HEK293T (cell line): ENCODE measurements at regions not wholly inside any gene's neighbourhood (a gene's known extent, or its start where the extent isn't known, plus 50 kb on each side); places are given as distances from the start of the nearest gene placed in this dataset.

Experiments used
- CTCF ChIA-PET: fragments of 350-600 bp; formaldehyde crosslinking; extraction: SDS; loops from one replicate; lab custom pipeline; 2021; ENCODE audit warnings: antibody characterized with exemption, inconsistent platforms; lab: Yijun Ruan, JAX
- POLR2A ChIA-PET: fragments of 350-600 bp; formaldehyde crosslinking; extraction: SDS; loops from one replicate; lab custom pipeline; 2020; ENCODE audit warnings: antibody characterized with exemption, inconsistent platforms; lab: Yijun Ruan, JAX
- DNase-seq: peaks from one replicate; pipeline ENCODE4 v3.0.0; 2012; ENCODE audit warnings: mixed read lengths; ENCODE audit errors: extremely low spot score
- ARNT ChIP-seq: fragments of 450-650 bp; IDR thresholded peaks from 2 replicates; pipeline ENCODE4 v1.6.1; 2017; ENCODE audit warnings: mild to moderate bottlenecking
- BHLHE40 ChIP-seq: fragments of 450-650 bp; IDR thresholded peaks from 2 replicates; pipeline ENCODE4 v1.6.1; 2016; ENCODE audit warnings: mild to moderate bottlenecking, moderate library complexity, borderline replicate concordance
- CTBP1 ChIP-seq: fragments of 450-650 bp; IDR thresholded peaks from 2 replicates; pipeline ENCODE4 v1.6.1; 2016; ENCODE audit warnings: borderline replicate concordance
- ELF4 ChIP-seq: fragments of 450-650 bp; IDR thresholded peaks from 2 replicates; pipeline ENCODE4 v1.6.1; 2017; ENCODE audit warnings: antibody characterized with exemption
- FOXA1 ChIP-seq: fragments of 450-650 bp; IDR thresholded peaks from 2 replicates; pipeline ENCODE4 v1.6.1; 2016; ENCODE audit warnings: mild to moderate bottlenecking
- FOXK2 ChIP-seq: fragments of 450-650 bp; IDR thresholded peaks from 2 replicates; pipeline ENCODE4 v1.6.1; 2016; ENCODE audit warnings: mild to moderate bottlenecking
- FOXM1 ChIP-seq: fragments of 450-650 bp; IDR thresholded peaks from 2 replicates; pipeline ENCODE4 v1.6.1; 2017; ENCODE audit warnings: mild to moderate bottlenecking, borderline replicate concordance
- HDGF ChIP-seq: fragments of 450-650 bp; IDR thresholded peaks from 2 replicates; pipeline ENCODE4 v1.6.1; 2017; ENCODE audit warnings: antibody characterized with exemption, borderline replicate concordance
- L3MBTL2 ChIP-seq: fragments of 450-650 bp; conservative IDR thresholded peaks from 2 replicates; pipeline ENCODE4 v1.6.1; 2016; ENCODE audit warnings: mild to moderate bottlenecking
- LEF1 ChIP-seq: fragments of 450-650 bp; IDR thresholded peaks from 2 replicates; pipeline ENCODE4 v1.6.1; 2017; ENCODE audit warnings: mild to moderate bottlenecking, borderline replicate concordance
- NFRKB ChIP-seq: fragments of 450-650 bp; IDR thresholded peaks from 2 replicates; pipeline ENCODE4 v1.6.1; 2016; ENCODE audit warnings: mild to moderate bottlenecking, moderate library complexity
- SP1 ChIP-seq: fragments of 450-650 bp; IDR thresholded peaks from 2 replicates; pipeline ENCODE4 v1.6.1; 2017
- SUZ12 ChIP-seq: fragments of 450-650 bp; IDR thresholded peaks from 2 replicates; pipeline ENCODE4 v1.6.1; 2016; ENCODE audit warnings: mild to moderate bottlenecking
- TARDBP ChIP-seq: fragments of 450-650 bp; IDR thresholded peaks from 2 replicates; pipeline ENCODE4 v1.6.1; 2016
- ZNF384 ChIP-seq: fragments of 450-650 bp; IDR thresholded peaks from 2 replicates; pipeline ENCODE4 v1.6.1; 2016
- TF ChIP-seq, protein P1 (sequence below): fragments of 450-650 bp; IDR thresholded peaks from 2 replicates; pipeline ENCODE4 v1.6.1; 2016

DNA sequence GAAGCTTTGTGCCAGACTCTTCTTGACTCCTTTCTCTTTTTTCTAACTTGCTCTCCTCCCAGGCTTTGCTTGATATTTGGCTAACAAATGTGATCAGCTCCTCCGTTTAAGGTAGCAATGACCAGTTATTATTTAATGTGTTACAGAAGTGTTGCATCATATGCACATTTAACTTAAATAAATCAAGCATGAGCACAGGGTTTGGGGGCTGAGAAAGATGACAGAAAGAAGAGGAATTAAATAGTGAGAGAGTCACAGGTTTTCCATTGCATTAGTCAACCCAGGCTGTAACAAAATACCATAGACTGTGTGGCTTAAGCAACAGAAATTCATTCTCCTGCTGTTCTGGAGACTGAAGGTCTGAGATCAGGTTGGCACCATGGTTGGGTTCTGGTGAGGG lies 343.8 kb downstream of the RPRM start:
- CTCF ChIA-PET, result interaction anchor here (0.9 kb wide), 1 partner anchor 344 kb away, joined by 3 read pairs; the partner anchor contains the start of gene RPRM
- DNase-seq, result no peak
- POLR2A ChIA-PET, result no interaction called here
- TF ChIP-seq ELF4 (no peak), FOXK2 (no peak), BHLHE40 (no peak), NFRKB (no peak), ZNF384 (no peak), SP1 (no peak), CTBP1 (no peak), FOXA1 (no peak), TARDBP (no peak), ARNT (no peak), L3MBTL2 (no peak), HDGF (no peak), FOXM1 (no peak), SUZ12 (no peak), LEF1 (no peak)
- TF ChIP-seq, protein P1, sequence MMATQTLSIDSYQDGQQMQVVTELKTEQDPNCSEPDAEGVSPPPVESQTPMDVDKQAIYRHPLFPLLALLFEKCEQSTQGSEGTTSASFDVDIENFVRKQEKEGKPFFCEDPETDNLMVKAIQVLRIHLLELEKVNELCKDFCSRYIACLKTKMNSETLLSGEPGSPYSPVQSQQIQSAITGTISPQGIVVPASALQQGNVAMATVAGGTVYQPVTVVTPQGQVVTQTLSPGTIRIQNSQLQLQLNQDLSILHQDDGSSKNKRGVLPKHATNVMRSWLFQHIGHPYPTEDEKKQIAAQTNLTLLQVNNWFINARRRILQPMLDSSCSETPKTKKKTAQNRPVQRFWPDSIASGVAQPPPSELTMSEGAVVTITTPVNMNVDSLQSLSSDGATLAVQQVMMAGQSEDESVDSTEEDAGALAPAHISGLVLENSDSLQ, result no peak

DNA sequence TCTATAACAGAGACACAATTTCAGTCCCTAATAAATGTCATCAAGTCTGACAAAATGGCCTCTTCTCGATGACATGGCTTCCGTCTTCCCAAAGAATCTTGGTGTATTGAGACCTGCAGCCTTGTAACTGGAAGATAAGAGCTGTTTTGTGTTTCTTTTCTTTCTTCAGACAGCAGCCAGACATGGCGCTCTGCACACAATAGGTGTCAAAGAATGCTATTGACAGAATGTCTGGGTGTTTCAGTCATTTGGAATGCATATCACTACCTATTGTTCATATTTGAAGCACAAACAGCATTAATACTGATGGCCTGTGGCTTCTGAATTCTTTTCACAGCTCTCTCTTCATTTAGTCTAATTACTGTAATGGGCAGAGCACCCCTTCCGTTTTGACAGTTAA lies 344.8 kb downstream of the RPRM start:
- no peak for DNase-seq
- ChIA-PET POLR2A (no interaction called here), CTCF (no interaction called here)
- TF ChIP-seq LEF1, result no peak
- no peak for TF ChIP-seq SP1
- no peak for TF ChIP-seq ELF4
- TF ChIP-seq CTBP1, result no peak
- TF ChIP-seq NFRKB, result no peak
- no peak for TF ChIP-seq BHLHE40
- TF ChIP-seq FOXK2, result no peak
- TF ChIP-seq HDGF, result no peak
- no peak for TF ChIP-seq FOXM1
- TF ChIP-seq ARNT, result no peak

DNA sequence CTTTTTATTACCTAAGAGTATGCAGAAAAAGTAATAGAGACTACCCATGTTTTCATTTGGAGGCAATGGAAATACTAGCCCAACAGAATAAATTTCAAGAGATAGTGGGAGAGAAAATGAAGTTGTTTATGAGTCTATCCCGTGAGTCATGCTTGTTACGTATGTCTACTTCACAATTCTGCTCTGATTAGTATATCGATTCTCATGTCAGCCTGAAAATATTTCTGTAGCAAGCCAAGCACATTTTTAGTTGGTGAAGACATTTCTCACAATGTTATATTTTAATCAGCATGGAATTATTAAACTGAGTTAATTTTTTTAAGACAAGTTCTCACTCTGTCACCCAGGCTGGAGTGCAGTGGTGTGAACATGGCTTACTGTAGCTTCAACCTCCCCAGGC lies 346.1 kb downstream of the RPRM start:
- no peak for DNase-seq
- CTCF ChIA-PET, result no interaction called here
- no peak for TF ChIP-seq BHLHE40
- no peak for TF ChIP-seq SUZ12
- TF ChIP-seq ARNT, result no peak
- no peak for TF ChIP-seq L3MBTL2
- TF ChIP-seq SP1, result no peak
- TF ChIP-seq CTBP1, result no peak
- TF ChIP-seq, protein P1, result no peak
- TF ChIP-seq FOXA1, result no peak
- no peak for TF ChIP-seq TARDBP
- no peak for TF ChIP-seq ZNF384
- TF ChIP-seq HDGF, result no peak
- no peak for TF ChIP-seq ELF4
- TF ChIP-seq NFRKB, result no peak
- no peak for TF ChIP-seq FOXM1
- POLR2A ChIA-PET, result no interaction called here

DNA sequence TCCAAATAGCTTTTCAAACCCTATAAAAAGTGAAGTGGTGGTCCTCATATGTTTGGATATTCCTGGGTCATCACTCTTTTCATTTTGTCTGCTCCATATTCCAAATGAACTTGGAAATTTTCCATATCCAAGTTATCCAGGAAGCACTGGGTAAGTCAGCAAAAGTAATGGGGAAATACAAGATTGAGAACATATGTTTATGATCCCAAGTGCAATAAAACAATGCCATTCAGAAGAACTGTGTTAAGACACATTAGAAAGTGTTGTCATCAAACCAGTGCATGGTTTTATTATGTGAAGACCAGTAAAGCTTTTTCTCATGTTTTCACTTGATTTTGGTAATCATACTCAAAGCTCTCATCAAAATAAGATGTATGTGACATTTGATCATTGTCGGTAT lies 363.4 kb downstream of the RPRM start:
- TF ChIP-seq CTBP1, result no peak
- no peak for TF ChIP-seq ARNT
- TF ChIP-seq LEF1, result no peak
- no peak for TF ChIP-seq NFRKB
- no peak for TF ChIP-seq TARDBP
- TF ChIP-seq FOXK2, result no peak
- no peak for TF ChIP-seq ZNF384
- TF ChIP-seq BHLHE40, result no peak
- no peak for TF ChIP-seq ELF4
- no peak for TF ChIP-seq HDGF
- TF ChIP-seq, protein P1, result no peak
- no peak for TF ChIP-seq FOXA1
- no peak for TF ChIP-seq SUZ12
- TF ChIP-seq L3MBTL2, result no peak
- ChIA-PET POLR2A (no interaction called here), CTCF (interaction anchor here (0.5 kb wide), 1 partner anchor 559 kb away, joined by 3 read pairs; no protein-coding TSS in a partner anchor)
- DNase-seq, result no peak

DNA sequence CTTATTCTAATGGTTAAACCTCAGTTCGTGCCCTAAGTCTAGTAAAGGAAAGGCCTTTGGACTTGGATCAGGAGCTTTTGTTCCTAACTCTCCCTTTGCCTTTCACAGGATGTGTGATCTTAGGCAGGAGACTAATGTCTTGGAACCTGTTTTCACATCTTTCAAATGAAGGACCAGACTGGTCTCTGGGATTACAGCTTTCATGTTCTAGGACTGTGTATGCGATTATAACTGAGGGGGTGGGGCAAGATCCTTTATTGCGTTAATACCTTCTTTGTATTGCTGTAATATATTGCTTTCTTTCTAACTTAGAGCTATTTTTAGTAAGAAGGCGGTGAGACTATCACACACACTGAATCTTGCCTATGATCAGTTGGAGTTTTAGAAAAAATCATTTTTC lies 368.1 kb downstream of the RPRM start:
- TF ChIP-seq ELF4 (no peak), L3MBTL2 (no peak), CTBP1 (no peak), HDGF (no peak), BHLHE40 (no peak), SUZ12 (no peak)
- TF ChIP-seq, protein P1, result no peak
- POLR2A ChIA-PET, result no interaction called here
- CTCF ChIA-PET, result no interaction called here
- no peak for DNase-seq

DNA sequence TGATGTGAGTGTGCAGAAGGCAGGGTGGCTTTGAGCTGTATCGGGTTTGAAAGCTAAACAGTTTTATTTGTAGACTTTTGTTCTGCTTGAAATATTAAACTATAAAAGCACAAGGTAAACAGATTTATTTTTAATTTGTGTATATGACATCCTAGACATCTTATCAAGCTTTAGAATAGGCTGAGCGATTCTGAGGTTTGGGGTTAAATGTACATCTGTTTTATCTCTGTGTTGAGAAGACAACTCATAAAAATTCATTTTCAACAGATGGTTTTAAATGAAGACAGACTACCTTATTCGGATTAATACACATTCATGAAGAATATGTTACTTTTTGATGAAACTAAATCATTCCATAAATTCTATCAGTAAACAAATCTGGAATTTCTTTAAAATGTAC lies 368.8 kb downstream of the RPRM start:
- DNase-seq, result no peak
- POLR2A ChIA-PET, result no interaction called here
- TF ChIP-seq SUZ12 (no peak), LEF1 (no peak), NFRKB (no peak)
- CTCF ChIA-PET, result no interaction called here
